ENCODE measurements at regions not wholly inside any gene's neighbourhood (a gene's known extent, or its start where the extent isn't known, plus 50 kb on each side); places are given as distances from the start of the nearest gene placed in this dataset.

DNA sequence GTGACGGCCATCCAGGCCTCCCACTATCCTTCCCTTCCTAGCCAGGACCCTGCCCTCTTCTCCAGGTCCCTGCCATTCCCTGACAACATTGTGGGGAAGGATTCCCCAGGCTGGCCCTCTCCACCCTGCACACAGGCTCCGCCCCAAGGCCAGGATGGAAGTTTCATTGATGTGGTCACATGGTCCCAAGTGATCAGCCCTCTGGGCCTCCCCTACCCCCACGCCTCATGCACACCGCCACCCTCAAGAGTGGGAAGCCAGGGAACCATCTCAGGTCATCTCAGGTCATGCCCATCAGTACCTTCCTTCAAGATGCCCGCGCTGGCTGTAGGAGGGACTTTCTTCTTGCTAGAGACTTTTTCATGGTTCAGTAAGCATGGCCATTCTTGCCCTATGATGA is 514.8 kb upstream of the RAB6C start:
- Histone ChIP-seq H3K27ac (ENCODE audit: extremely low read length, insufficient read depth, low read length) (no peak overlapping the region), H3K9me3 (ENCODE audit: low read length) (no peaks in the 10 kb centered on the region), H3K9ac (ENCODE audit: insufficient read depth, low read depth, low read length) (no peak overlapping the region), H3K27me3 (ENCODE audit: control insufficient read depth in 1 of 2, insufficient read depth in 2 of 2, low read length in 2 of 2) (peaks cover 0 to 6% of the 10 kb centered on the region in 2 experiments; a peak in 2 of 5 replicates), H2AFZ (ENCODE audit: low read length) (no peak overlapping the region), H3K4me3 (replicated peaks in 1 of 3; ENCODE audit: insufficient read depth in 1 of 3, low read depth in 2 of 3, low read length in 3 of 3) (no peak overlapping the region), H3K4me2 (ENCODE audit: low read depth, low read length) (no peak overlapping the region), H3K36me3 (replicated peaks in 1 of 2; ENCODE audit: control insufficient read depth in 1 of 2, insufficient read depth in 2 of 2, low read length in 2 of 2) (no peaks in the 10 kb centered on the region), H3K4me1 (ENCODE audit: insufficient read depth, low read length) (no peaks in the 10 kb centered on the region), H3K79me2 (ENCODE audit: insufficient read depth, low read length) (no peaks in the 10 kb centered on the region), H4K20me1 (ENCODE audit: insufficient read depth, low read length) (no peaks in the 10 kb centered on the region)
- FAIRE-seq (no peak), DNase-seq (ENCODE audit: low spot score) (no peak), ATAC-seq (no peak)
- ChIA-PET CTCF (ENCODE audit: low intra/inter-chr PET ratio, low total read pairs) (no interaction called here), POLR2A (no interaction called here)
- TF ChIP-seq ZNF552 (CRISPR knock-in tag; IDR thresholded peaks at IDR 0.05; ENCODE audit: borderline replicate concordance) (no peak), ZNF878 (CRISPR knock-in tag; IDR thresholded peaks at IDR 0.05) (no peak), MEIS1 (CRISPR knock-in tag; IDR thresholded peaks at IDR 0.05; ENCODE audit: borderline replicate concordance) (no peak), ZFAT (CRISPR knock-in tag; conservative IDR thresholded peaks at IDR 0.05) (no peak), ZNF512B (CRISPR knock-in tag; IDR thresholded peaks at IDR 0.05; ENCODE audit: borderline replicate concordance) (no peak), PHF20 (CRISPR knock-in tag; IDR thresholded peaks at IDR 0.05) (no peak), ZNF225 (CRISPR knock-in tag; IDR thresholded peaks at IDR 0.05) (no peak), EED (CRISPR knock-in tag; IDR thresholded peaks at IDR 0.05) (no peak), PHF8 (CRISPR knock-in tag; IDR thresholded peaks at IDR 0.05) (no peak), ARHGAP35 (CRISPR knock-in tag; IDR thresholded peaks at IDR 0.05; ENCODE audit: borderline replicate concordance) (no peak), ZNF451 (CRISPR knock-in tag; IDR thresholded peaks at IDR 0.05) (no peak), ATF3 (CRISPR knock-in tag; IDR thresholded peaks at IDR 0.05) (no peak)
- TF ChIP-seq, protein P1, sequence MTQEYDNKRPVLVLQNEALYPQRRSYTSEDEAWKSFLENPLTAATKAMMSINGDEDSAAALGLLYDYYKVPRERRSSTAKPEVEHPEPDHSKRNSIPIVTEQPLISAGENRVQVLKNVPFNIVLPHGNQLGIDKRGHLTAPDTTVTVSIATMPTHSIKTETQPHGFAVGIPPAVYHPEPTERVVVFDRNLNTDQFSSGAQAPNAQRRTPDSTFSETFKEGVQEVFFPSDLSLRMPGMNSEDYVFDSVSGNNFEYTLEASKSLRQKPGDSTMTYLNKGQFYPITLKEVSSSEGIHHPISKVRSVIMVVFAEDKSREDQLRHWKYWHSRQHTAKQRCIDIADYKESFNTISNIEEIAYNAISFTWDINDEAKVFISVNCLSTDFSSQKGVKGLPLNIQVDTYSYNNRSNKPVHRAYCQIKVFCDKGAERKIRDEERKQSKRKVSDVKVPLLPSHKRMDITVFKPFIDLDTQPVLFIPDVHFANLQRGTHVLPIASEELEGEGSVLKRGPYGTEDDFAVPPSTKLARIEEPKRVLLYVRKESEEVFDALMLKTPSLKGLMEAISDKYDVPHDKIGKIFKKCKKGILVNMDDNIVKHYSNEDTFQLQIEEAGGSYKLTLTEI (CRISPR knock-in tag; conservative IDR thresholded peaks at IDR 0.05), result no peak
- TF ChIP-seq, protein P2, sequence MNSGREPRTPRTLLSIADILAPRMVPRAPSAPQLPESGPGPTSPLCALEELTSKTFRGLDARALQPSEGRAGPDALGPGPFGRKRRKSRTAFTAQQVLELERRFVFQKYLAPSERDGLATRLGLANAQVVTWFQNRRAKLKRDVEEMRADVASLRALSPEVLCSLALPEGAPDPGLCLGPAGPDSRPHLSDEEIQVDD (CRISPR knock-in tag; IDR thresholded peaks at IDR 0.05; ENCODE audit: borderline replicate concordance), result no peak
- BruUV-seq (replicated peaks), result no TSS peak
- in situ Hi-C loops (cut with HindIII; ENCODE audit: extremely low pct_ligation_motif_present, low pct_unique_long_range_greater_than_20kb), result no loop called here
- 10% methylated on average over 6 of the region's 6 CpGs for WGBS (ENCODE audit: low lambda C conversion rate)
- intact Hi-C loops (cut with micrococcal nuclease; ENCODE audit: unreplicated experiment), result no loop called here
